Choroid plexus epithelial cell (primary cell): ENCODE measurements at regions not wholly inside any gene's neighbourhood (a gene's known extent, or its start where the extent isn't known, plus 50 kb on each side); places are given as distances from the start of the nearest gene placed in this dataset.
"Not testable (repeated sequence)": the region's sequence is repeated elsewhere in the genome, so short reads cannot be mapped to it uniquely, and the experiment has no call there.

ENCODE experiments used
- DNase-seq: peaks from one replicate; pipeline ENCODE4 v3.0.0-alpha.2; 2010; ENCODE audit warnings: low read depth
- H3K4me3 ChIP-seq: 2 replicates; pipeline ENCODE4 v1.5.1; 2011; ENCODE audit warnings: low read depth, mild to moderate bottlenecking, control low read depth, low read length, moderate library complexity
- TF ChIP-seq, protein P1 (sequence below): conservative IDR thresholded peaks from 2 replicates; pipeline ENCODE4 v1.5.1; 2011; ENCODE audit warnings: low read depth, mild to moderate bottlenecking, control low read depth, inconsistent platforms, low read length, moderate library complexity

DNA sequence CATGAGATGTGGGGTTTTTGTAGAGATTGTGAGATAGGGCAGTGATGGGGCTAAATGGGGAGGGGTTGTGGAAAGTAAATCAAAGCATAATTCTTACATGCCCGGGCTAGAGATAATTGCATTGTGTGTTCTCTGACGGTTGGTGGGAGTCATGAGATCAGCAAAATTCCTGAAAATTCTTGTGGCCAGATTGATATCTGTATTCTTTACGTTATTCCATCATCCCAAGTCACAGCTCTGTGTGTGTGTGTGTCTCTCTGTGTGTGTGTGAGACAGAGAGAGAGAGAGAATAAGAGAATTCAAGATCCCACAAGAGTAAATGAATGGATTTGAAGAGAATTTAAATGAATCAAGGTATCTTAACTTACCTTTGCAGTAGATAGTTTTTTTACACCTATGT is 138.6 kb upstream of the ARHGAP20 start:
- H3K4me3 ChIP-seq, result no peak overlapping the region
- DNase-seq, result no peak
- TF ChIP-seq, protein P1, sequence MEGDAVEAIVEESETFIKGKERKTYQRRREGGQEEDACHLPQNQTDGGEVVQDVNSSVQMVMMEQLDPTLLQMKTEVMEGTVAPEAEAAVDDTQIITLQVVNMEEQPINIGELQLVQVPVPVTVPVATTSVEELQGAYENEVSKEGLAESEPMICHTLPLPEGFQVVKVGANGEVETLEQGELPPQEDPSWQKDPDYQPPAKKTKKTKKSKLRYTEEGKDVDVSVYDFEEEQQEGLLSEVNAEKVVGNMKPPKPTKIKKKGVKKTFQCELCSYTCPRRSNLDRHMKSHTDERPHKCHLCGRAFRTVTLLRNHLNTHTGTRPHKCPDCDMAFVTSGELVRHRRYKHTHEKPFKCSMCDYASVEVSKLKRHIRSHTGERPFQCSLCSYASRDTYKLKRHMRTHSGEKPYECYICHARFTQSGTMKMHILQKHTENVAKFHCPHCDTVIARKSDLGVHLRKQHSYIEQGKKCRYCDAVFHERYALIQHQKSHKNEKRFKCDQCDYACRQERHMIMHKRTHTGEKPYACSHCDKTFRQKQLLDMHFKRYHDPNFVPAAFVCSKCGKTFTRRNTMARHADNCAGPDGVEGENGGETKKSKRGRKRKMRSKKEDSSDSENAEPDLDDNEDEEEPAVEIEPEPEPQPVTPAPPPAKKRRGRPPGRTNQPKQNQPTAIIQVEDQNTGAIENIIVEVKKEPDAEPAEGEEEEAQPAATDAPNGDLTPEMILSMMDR, result no peak

- H3K4me3 ChIP-seq, DNase-seq: not testable (repeated sequence)
These were observed 130.8 kb upstream of the ARHGAP20 start for GRCh38 chr11:110843053-110843452.

DNA sequence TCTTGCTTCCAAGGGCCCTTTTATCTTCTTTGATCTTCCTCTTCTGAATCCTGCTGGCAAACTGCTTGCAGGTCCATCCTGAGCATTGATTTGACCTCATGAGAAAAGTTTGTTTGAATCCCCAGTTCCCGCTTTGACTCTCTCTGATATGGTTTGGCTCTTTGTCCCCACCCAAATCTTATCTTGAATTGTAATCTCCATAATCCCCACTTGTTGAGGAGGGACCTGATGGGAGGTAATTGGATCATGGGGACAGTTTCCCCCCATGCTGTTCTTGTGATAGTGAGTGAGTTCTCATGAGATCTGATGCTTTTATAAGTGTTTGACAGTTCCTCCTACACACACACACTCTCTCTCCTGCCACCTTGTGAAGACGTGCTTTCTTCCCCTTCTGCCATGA is 126.6 kb upstream of the ARHGAP20 start:
- no peak overlapping the region for H3K4me3 ChIP-seq
- no peak for DNase-seq
- TF ChIP-seq, protein P1, result no peak

- DNase-seq, result no peak
- no peak overlapping the region for H3K4me3 ChIP-seq
- TF ChIP-seq, protein P1, result no peak
These were observed 125.4 kb upstream of the ARHGAP20 start for GRCh38 chr11:110837603-110838002.

GRCh38 chr11:110835106-110835505 is 122.9 kb upstream of the ARHGAP20 start:
- DNase-seq, result no peak
- TF ChIP-seq, protein P1, result no peak
- no peak overlapping the region for H3K4me3 ChIP-seq

GRCh38 chr11:110833033-110833484 is 120.8 kb upstream of the ARHGAP20 start:
- TF ChIP-seq, protein P1, result no peak
- no peak overlapping the region for H3K4me3 ChIP-seq
- peak; percentile 72 for DNase-seq

- DNase-seq, result no peak
- no peak overlapping the region for H3K4me3 ChIP-seq
- TF ChIP-seq, protein P1, result no peak
These were observed 120.3 kb upstream of the ARHGAP20 start for GRCh38 chr11:110832539-110832938.

DNA sequence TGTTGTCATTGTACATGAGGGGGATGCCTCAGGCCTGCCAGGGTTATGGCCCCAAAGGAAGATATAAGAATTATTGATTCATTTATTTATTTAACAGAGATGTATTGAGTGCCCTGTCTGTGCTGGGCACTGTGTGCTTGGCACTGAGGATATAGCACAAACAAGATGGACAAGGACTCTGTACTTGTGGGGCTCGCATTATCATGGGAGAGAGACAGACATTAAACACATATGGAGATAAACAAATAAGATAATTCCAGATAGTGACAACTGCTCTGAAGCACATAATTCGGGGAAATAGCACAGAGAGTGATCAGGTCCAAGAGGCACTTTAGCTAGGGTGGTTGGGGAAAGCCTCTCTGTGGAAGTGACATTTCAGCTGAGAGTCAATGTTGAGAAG is 119.8 kb upstream of the ARHGAP20 start:
- H3K4me3 ChIP-seq, result no peak overlapping the region
- TF ChIP-seq, protein P1, result no peak
- DNase-seq, result no peak
